ENCODE measurements at regions not wholly inside any gene's neighbourhood (a gene's known extent, or its start where the extent isn't known, plus 50 kb on each side); places are given as distances from the start of the nearest gene placed in this dataset.
"Not testable (repeated sequence)": the region's sequence is repeated elsewhere in the genome, so short reads cannot be mapped to it uniquely, and the experiment has no call there.

- H3K36me3 Mint-ChIP-seq; POLR2A ChIA-PET; H3K4me1 Mint-ChIP-seq; H3K36me3 ChIP-seq (ENCODE audit: insufficient read depth, low read length); CTCF ChIA-PET; H3K4me3 ChIP-seq (ENCODE audit: low read length); H3K9me3 ChIP-seq (ENCODE audit: low read length); H3K27me3 ChIP-seq (ENCODE audit: insufficient read depth, low read length, poor library complexity, severe bottlenecking); DNase-seq; H3K9me3 Mint-ChIP-seq; H3K4me3 Mint-ChIP-seq; H3K27me3 Mint-ChIP-seq; H3K4me1 ChIP-seq (ENCODE audit: insufficient read depth, low read length); H3K27ac ChIP-seq (ENCODE audit: low read depth, low read length); H3K27ac Mint-ChIP-seq: not testable (repeated sequence)
Measured at GRCh38 chr1:206337024-206337423, 133.3 kb upstream of the IKBKE start.

- not testable (repeated sequence) for H3K27ac ChIP-seq (ENCODE audit: low read depth, low read length); H3K4me3 Mint-ChIP-seq
Measured at GRCh38 chr1:206350493-206351275, 119.6 kb upstream of the IKBKE start.

DNA sequence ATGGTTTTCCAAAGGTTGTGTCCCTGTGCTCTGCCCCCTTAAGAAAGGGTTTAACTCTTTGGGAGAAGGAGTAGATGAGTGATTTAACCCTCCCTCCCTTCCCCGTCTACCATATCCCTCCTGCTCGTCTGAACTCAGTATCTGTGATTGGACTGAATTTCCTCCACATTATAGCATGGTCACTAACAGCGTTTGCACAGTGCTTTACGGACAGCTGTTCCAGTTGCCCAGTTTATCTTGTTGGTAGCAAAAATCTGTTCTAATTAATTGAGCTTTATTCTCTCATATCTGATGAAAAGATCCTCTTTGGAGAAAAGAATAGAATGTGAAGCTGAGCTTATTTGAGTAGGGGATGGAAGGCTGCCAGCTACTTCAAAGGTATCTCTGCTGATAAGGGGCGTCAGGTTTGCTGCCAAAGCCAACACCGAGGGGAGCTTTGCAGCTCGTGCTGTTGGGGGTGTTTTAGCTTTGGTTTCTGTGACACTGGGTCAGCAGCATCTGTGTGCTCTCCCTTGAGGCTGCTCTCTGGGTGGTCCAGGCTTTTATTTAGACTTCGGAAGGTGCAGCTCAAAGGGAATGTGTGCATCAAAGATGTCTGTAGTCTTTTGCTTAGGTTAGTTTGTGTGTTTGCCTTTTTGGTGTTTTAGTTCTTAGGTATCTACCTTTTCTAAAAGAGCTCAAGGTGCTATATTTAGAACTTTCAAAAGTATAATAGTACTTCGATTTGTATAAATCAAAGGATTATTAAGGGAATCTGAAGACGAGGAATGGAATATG is 118.8 kb upstream of the IKBKE start:
- H3K36me3 ChIP-seq (ENCODE audit: insufficient read depth, low read length); H3K27ac Mint-ChIP-seq; H3K4me3 Mint-ChIP-seq; H3K4me3 ChIP-seq (ENCODE audit: low read length); H3K4me1 ChIP-seq (ENCODE audit: insufficient read depth, low read length); POLR2A ChIA-PET; H3K9me3 ChIP-seq (ENCODE audit: low read length); H3K27me3 Mint-ChIP-seq; H3K4me1 Mint-ChIP-seq; H3K9me3 Mint-ChIP-seq; CTCF ChIA-PET; DNase-seq; H3K36me3 Mint-ChIP-seq; H3K27ac ChIP-seq (ENCODE audit: low read depth, low read length); H3K27me3 ChIP-seq (ENCODE audit: insufficient read depth, low read length, poor library complexity, severe bottlenecking): not testable (repeated sequence)

More at GRCh38 chr1:206350493-206351275, 119.6 kb upstream of the IKBKE start:
- H3K9me3 Mint-ChIP-seq; H3K4me1 ChIP-seq (ENCODE audit: insufficient read depth, low read length); H3K4me1 Mint-ChIP-seq; H3K27me3 Mint-ChIP-seq; H3K27me3 ChIP-seq (ENCODE audit: insufficient read depth, low read length, poor library complexity, severe bottlenecking); H3K36me3 Mint-ChIP-seq; H3K36me3 ChIP-seq (ENCODE audit: insufficient read depth, low read length); CTCF ChIA-PET; H3K9me3 ChIP-seq (ENCODE audit: low read length); H3K27ac Mint-ChIP-seq; DNase-seq; H3K4me3 ChIP-seq (ENCODE audit: low read length); POLR2A ChIA-PET: not testable (repeated sequence)

GRCh38 chr1:206356310-206356709 is 114.0 kb upstream of the IKBKE start:
- H3K4me3 ChIP-seq (ENCODE audit: low read length); H3K4me1 Mint-ChIP-seq; H3K36me3 ChIP-seq (ENCODE audit: insufficient read depth, low read length); H3K27me3 Mint-ChIP-seq; H3K36me3 Mint-ChIP-seq; CTCF ChIA-PET; H3K4me1 ChIP-seq (ENCODE audit: insufficient read depth, low read length); H3K27me3 ChIP-seq (ENCODE audit: insufficient read depth, low read length, poor library complexity, severe bottlenecking); H3K9me3 ChIP-seq (ENCODE audit: low read length); H3K27ac ChIP-seq (ENCODE audit: low read depth, low read length); POLR2A ChIA-PET; H3K27ac Mint-ChIP-seq; H3K9me3 Mint-ChIP-seq; H3K4me3 Mint-ChIP-seq; DNase-seq: not testable (repeated sequence)

DNA sequence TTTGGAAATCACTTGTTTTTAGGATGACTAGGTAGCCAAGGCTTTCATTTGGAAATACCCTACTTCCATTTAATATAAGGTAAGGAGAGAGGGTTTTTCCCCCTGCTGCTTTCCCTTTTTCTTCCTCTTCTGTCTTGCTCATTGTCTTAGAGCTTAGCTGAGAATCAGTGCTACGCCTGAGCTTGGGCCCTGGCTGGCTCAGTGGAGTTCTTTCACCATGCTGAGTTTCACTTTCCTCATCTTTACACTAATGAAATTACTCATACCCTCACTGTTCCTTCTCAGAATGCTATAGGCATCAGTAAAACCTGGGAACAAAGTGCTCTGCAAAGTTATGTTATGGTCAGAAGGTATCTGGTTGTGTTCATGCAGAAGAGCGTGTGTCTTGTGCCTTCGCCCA is 112.3 kb upstream of the IKBKE start:
- H3K9me3 Mint-ChIP-seq; H3K36me3 ChIP-seq (ENCODE audit: insufficient read depth, low read length); H3K27ac Mint-ChIP-seq; H3K27ac ChIP-seq (ENCODE audit: low read depth, low read length); DNase-seq; CTCF ChIA-PET; H3K27me3 Mint-ChIP-seq; H3K4me1 Mint-ChIP-seq; H3K4me3 ChIP-seq (ENCODE audit: low read length); H3K4me1 ChIP-seq (ENCODE audit: insufficient read depth, low read length); H3K4me3 Mint-ChIP-seq; H3K9me3 ChIP-seq (ENCODE audit: low read length); H3K27me3 ChIP-seq (ENCODE audit: insufficient read depth, low read length, poor library complexity, severe bottlenecking); POLR2A ChIA-PET; H3K36me3 Mint-ChIP-seq: not testable (repeated sequence)

DNA sequence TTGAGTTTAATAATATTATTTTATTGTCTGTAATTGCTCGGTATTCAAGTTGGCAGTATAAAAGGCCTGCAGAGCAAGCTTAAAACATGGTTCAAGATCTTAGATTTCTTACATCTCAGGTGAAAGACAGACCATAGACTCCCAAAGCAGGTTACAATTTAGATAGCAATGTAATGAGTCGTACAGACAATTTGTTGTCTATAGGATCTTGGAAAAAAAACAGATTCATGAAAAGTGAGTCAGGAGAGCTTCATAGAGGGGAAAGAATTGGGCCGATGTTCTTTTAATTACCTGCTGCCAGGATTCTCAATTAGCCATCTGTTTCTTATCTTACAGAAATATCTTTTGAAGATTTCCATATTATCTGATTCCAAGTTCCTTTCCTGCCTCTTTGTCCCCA is 111.5 kb upstream of the IKBKE start:
- H3K4me3 Mint-ChIP-seq; H3K36me3 Mint-ChIP-seq; H3K4me1 Mint-ChIP-seq; H3K36me3 ChIP-seq (ENCODE audit: insufficient read depth, low read length); H3K27ac ChIP-seq (ENCODE audit: low read depth, low read length); POLR2A ChIA-PET; H3K27me3 ChIP-seq (ENCODE audit: insufficient read depth, low read length, poor library complexity, severe bottlenecking); H3K27ac Mint-ChIP-seq; H3K4me1 ChIP-seq (ENCODE audit: insufficient read depth, low read length); H3K4me3 ChIP-seq (ENCODE audit: low read length); DNase-seq; H3K9me3 Mint-ChIP-seq; CTCF ChIA-PET; H3K27me3 Mint-ChIP-seq; H3K9me3 ChIP-seq (ENCODE audit: low read length): not testable (repeated sequence)

- H3K4me3 ChIP-seq (ENCODE audit: low read length); CTCF ChIA-PET; H3K36me3 Mint-ChIP-seq; H3K36me3 ChIP-seq (ENCODE audit: insufficient read depth, low read length); POLR2A ChIA-PET; H3K4me1 ChIP-seq (ENCODE audit: insufficient read depth, low read length); H3K27ac Mint-ChIP-seq; DNase-seq; H3K9me3 ChIP-seq (ENCODE audit: low read length); H3K4me1 Mint-ChIP-seq; H3K4me3 Mint-ChIP-seq; H3K27ac ChIP-seq (ENCODE audit: low read depth, low read length); H3K27me3 ChIP-seq (ENCODE audit: insufficient read depth, low read length, poor library complexity, severe bottlenecking); H3K9me3 Mint-ChIP-seq; H3K27me3 Mint-ChIP-seq: not testable (repeated sequence)
Measured at GRCh38 chr1:206359377-206359776, 110.9 kb upstream of the IKBKE start.

DNA sequence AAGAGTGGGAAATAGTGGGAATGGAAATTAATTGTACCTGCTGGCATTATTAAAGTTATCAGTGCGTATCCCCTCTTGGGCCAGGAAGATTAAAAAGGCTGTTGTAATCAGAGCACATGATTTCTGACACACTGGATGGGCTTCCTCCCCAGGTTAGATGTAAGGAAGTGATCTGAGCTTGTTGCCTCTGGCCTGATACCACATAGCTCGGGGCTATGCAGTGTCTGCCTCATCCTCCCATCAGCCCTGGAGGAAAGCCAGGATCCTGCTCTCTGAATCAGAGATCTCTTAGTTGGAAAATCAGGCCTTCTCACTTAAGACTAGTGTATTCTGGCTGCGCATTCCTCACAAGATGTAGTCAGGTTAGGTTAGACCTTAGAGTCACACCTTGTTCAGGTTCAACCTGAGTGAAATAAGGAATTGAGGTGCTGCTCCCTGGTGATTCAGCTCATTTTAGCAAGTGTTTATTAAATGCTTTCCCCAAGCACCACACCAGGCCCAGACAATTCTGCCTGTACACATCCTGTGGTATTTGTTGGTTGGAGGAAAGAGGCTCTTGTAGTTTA is 108.2 kb upstream of the IKBKE start:
- H3K4me1 ChIP-seq (ENCODE audit: insufficient read depth, low read length); CTCF ChIA-PET; H3K27me3 Mint-ChIP-seq; H3K4me3 ChIP-seq (ENCODE audit: low read length); POLR2A ChIA-PET; H3K4me1 Mint-ChIP-seq; H3K27me3 ChIP-seq (ENCODE audit: insufficient read depth, low read length, poor library complexity, severe bottlenecking); H3K9me3 Mint-ChIP-seq; H3K27ac ChIP-seq (ENCODE audit: low read depth, low read length); H3K4me3 Mint-ChIP-seq; H3K9me3 ChIP-seq (ENCODE audit: low read length); H3K36me3 ChIP-seq (ENCODE audit: insufficient read depth, low read length); DNase-seq; H3K36me3 Mint-ChIP-seq; H3K27ac Mint-ChIP-seq: not testable (repeated sequence)
